ENCODE measurements at regions not wholly inside any gene's neighbourhood (a gene's known extent, or its start where the extent isn't known, plus 50 kb on each side); places are given as distances from the start of the nearest gene placed in this dataset.

- TF ChIP-seq, protein P1, sequence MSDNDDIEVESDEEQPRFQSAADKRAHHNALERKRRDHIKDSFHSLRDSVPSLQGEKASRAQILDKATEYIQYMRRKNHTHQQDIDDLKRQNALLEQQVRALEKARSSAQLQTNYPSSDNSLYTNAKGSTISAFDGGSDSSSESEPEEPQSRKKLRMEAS (IDR thresholded peaks at IDR 0.05; ENCODE audit: low read depth, low read length): no peak
- no peak for TF ChIP-seq POLR2A (IDR thresholded peaks at IDR 0.05; ENCODE audit: extremely low read depth, insufficient read length)
- TF ChIP-seq MYC (IDR thresholded peaks at IDR 0.05; ENCODE audit: low read depth, low read length): no peak
- TF ChIP-seq, protein P2, sequence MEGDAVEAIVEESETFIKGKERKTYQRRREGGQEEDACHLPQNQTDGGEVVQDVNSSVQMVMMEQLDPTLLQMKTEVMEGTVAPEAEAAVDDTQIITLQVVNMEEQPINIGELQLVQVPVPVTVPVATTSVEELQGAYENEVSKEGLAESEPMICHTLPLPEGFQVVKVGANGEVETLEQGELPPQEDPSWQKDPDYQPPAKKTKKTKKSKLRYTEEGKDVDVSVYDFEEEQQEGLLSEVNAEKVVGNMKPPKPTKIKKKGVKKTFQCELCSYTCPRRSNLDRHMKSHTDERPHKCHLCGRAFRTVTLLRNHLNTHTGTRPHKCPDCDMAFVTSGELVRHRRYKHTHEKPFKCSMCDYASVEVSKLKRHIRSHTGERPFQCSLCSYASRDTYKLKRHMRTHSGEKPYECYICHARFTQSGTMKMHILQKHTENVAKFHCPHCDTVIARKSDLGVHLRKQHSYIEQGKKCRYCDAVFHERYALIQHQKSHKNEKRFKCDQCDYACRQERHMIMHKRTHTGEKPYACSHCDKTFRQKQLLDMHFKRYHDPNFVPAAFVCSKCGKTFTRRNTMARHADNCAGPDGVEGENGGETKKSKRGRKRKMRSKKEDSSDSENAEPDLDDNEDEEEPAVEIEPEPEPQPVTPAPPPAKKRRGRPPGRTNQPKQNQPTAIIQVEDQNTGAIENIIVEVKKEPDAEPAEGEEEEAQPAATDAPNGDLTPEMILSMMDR (IDR thresholded peaks at IDR 0.05; ENCODE audit: low read depth, low read length): no peak
- no peak overlapping the region for H3K4me3 ChIP-seq (ENCODE audit: low read depth, low read length)
- DNase-seq (ENCODE audit: low read depth): no peak
Observed at GRCh38 chr10:131723297-131724168, 177.3 kb upstream of the PPP2R2D start.

GRCh38 chr10:131724169-131724545, 176.7 kb upstream of the PPP2R2D start:
- H3K4me3 ChIP-seq (ENCODE audit: low read depth, low read length): no peak overlapping the region
- no peak for DNase-seq (ENCODE audit: low read depth)
- no peak for TF ChIP-seq POLR2A (IDR thresholded peaks at IDR 0.05; ENCODE audit: extremely low read depth, insufficient read length)
- no peak for TF ChIP-seq MYC (IDR thresholded peaks at IDR 0.05; ENCODE audit: low read depth, low read length)
- TF ChIP-seq, protein P1 (IDR thresholded peaks at IDR 0.05; ENCODE audit: low read depth, low read length): no peak
- TF ChIP-seq, protein P2 (IDR thresholded peaks at IDR 0.05; ENCODE audit: low read depth, low read length): no peak

DNA sequence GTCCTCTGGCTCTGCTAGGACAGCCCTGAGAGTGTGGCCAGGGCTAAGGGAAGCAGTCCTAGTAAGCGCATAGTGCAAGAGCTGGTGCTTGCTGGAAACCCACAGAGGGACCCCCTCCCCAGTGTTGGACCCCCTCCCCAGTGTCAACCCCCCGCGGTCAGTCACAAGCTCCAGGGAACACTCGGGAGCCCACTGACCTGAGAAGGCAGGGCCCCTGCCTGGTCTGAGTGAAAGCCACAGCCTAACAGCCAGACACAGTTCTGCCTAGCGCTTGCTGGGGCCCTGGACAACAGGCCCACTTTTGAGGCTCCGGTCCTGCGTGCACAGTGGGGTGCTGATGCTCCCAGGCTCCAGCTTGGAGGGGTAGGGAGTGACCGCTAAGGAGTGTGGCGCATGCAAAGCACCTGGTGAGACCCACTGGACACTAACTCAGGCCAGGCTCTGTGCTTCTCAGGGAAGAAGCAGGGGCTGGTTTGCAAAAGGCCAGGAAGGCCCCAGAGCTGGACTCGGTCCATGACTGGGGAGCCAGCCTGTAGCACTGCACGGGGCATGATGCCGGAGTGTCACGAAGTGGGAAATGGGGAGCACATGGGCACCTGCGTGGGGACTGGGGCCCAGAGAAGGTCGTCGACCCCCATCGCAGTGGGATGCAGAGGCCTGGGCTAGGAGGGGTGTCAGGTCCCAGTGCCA, 175.8 kb upstream of the PPP2R2D start:
- TF ChIP-seq POLR2A (IDR thresholded peaks at IDR 0.05; ENCODE audit: extremely low read depth, insufficient read length) (no peak), MYC (IDR thresholded peaks at IDR 0.05; ENCODE audit: low read depth, low read length) (no peak)
- TF ChIP-seq, protein P1 (IDR thresholded peaks at IDR 0.05; ENCODE audit: low read depth, low read length): no peak
- TF ChIP-seq, protein P2 (IDR thresholded peaks at IDR 0.05; ENCODE audit: low read depth, low read length): no peak
- DNase-seq (ENCODE audit: low read depth): no peak
- no peak overlapping the region for H3K4me3 ChIP-seq (ENCODE audit: low read depth, low read length)

- DNase-seq (ENCODE audit: low read depth): no peak
- no peak for TF ChIP-seq POLR2A (IDR thresholded peaks at IDR 0.05; ENCODE audit: extremely low read depth, insufficient read length)
- TF ChIP-seq, protein P1 (IDR thresholded peaks at IDR 0.05; ENCODE audit: low read depth, low read length): no peak
- no peak overlapping the region for H3K4me3 ChIP-seq (ENCODE audit: low read depth, low read length)
Observed at GRCh38 chr10:131725581-131726069, 175.2 kb upstream of the PPP2R2D start.

GRCh38 chr10:131726076-131726880, 174.5 kb upstream of the PPP2R2D start:
- TF ChIP-seq, protein P1 (IDR thresholded peaks at IDR 0.05; ENCODE audit: low read depth, low read length): no peak
- TF ChIP-seq, protein P2 (IDR thresholded peaks at IDR 0.05; ENCODE audit: low read depth, low read length): no peak
- TF ChIP-seq POLR2A (IDR thresholded peaks at IDR 0.05; ENCODE audit: extremely low read depth, insufficient read length) (no peak), MYC (IDR thresholded peaks at IDR 0.05; ENCODE audit: low read depth, low read length) (no peak)
- no peak overlapping the region for H3K4me3 ChIP-seq (ENCODE audit: low read depth, low read length)
- no peak for DNase-seq (ENCODE audit: low read depth)

Measured in NB4 (cell line).